GM19238 (cell line): ENCODE measurements at regions not wholly inside any gene's neighbourhood (a gene's known extent, or its start where the extent isn't known, plus 50 kb on each side); places are given as distances from the start of the nearest gene placed in this dataset.

Experiments used
- DNase-seq: peaks from one replicate; pipeline ENCODE4 v3.0.0; 2011; ENCODE audit warnings: low spot score; ENCODE audit not compliant: insufficient read length

- no peak for DNase-seq
Observed at GRCh38 chr17:73783382-73783766, 139.1 kb upstream of the SDK2 start.

GRCh38 chr17:73783945-73784603 lies 139.8 kb upstream of the SDK2 start:
- no peak for DNase-seq

DNA sequence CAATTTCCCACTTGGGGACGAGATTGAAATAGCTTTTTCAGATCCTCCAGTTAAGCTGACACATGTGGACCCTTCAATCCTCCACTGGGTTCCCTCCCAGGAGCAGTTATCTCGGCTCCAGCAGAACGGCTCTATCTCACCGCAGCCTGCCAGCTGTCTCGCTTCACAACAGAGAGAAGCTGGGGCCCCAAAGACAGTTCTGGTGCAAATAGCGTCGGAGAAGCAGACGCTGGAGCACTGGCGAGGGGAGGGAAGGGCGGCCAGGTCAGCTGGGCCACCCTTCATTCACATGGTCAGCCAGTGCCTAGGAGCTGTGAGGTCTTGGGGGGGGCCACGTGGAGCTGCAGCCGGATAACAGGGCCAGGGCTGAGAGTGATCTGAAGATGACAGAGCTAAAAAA lies 141.3 kb upstream of the SDK2 start:
- no peak for DNase-seq

- no peak for DNase-seq
Observed at GRCh38 chr17:73785958-73786743, 141.9 kb upstream of the SDK2 start.

- DNase-seq = no peak
Observed at GRCh38 chr17:73787076-73788059, 143.1 kb upstream of the SDK2 start.

DNA sequence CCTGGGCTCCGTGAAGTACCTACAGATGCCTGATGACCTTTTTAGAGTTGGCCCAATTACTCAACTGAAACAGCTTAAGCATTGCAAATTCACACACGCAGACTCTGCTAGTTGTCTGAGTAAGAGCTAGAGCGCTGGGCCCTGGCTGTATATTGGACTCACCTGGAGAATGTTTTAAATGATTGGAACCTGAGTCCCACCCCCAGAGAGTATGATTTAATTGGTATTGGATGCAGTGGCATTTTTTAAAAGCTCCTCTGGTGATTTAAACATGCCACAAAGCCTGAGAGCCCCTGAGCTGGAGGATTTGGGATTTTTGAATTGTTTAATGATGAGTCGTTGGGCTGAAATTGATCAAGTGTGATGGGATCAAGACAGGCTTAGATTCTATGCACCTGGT lies 143.9 kb upstream of the SDK2 start:
- no peak for DNase-seq

DNA sequence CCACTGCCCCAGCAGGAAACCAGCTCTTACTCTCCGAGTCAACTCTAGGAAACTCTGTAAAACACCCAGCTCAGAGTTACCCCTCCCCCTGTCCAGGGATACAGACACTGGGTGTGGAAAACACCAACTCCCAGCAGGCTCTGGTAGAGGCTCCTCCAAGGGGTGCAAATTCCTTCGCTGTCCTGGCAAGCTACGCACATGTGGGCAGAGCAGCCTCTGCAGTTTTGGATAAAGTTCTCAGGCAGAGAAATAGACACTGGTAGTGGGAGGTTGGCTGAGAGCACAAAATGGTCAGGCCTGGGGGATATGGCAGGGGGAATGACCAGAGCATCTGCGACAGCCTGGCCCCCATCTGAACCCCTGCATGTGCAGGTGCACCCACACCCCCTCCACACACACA lies 146.9 kb upstream of the SDK2 start:
- no peak for DNase-seq

- no peak for DNase-seq
Observed at GRCh38 chr17:73791631-73792030, 147.4 kb upstream of the SDK2 start.

GRCh38 chr17:73792994-73793393 lies 148.7 kb upstream of the SDK2 start:
- DNase-seq = no peak

GRCh38 chr17:73794336-73794735 lies 150.1 kb upstream of the SDK2 start:
- no peak for DNase-seq

DNA sequence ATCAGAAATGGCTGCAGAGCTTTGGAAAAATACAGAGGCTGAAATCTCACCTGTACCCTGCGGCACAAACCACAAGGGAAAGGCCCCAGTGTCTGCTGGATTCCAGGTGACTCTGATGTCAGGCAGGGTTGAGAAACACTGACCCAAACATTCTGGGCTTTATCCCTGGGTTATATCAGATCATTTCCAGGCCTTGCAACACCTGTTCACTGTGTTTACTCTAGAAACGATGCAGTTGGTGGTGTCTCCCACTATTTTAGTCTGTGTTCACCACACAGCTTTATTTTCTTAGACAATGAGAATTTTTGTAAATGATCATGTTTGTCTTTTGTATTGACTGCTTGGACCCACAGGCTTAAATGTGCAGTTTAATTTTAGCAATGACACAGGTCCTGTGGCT lies 151.5 kb upstream of the SDK2 start:
- no peak for DNase-seq

DNA sequence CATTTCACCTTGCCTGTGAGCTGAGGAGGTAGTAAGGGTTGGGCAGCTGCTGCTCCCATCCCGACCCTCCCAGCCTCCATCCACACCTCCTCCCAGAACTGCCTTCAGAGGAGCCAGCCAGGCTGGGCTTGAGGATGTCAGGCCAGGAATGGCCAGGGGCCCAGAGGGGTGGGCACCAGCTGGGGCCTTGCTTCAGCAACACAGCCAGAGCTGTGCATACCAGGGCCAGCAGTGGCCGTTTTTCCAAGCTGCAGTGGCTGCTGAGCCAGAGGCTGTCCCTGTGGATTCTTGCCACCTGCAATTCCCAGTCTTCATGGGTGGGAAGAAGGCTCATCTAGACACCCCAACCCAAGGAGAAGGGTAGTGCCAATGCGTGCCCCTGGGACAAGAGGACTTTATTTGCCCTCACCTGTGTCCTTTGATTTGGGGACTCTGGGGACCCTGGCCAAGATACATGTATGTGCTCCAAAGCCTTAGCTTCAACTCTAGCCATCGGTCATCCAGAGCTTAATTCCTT lies 153.4 kb upstream of the SDK2 start:
- DNase-seq = no peak

- DNase-seq = no peak
Observed at GRCh38 chr17:73798111-73798748, 154.0 kb upstream of the SDK2 start.

- DNase-seq = no peak
Observed at GRCh38 chr17:73799096-73799495, 154.9 kb upstream of the SDK2 start.

- no peak for DNase-seq
Observed at GRCh38 chr17:73799781-73800627, 155.8 kb upstream of the SDK2 start.

DNA sequence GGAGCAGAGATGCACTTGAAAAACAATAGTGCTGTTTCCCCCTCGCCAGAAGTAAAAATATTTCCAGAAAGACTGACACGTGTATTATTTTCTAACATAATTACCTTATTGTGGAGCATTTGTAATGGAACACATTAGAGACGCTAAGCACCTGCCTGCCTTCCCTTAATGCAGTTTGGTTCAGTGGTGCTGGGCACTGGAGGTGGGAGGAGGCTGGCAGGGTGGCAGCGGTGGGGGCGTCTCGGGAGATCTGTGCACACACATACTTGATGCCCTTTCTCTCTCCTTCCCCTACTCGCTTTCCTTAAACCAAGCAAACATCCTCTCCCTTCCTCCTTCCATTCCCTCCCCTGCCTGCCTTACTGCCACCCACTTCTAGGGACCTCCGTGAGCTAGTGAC lies 156.6 kb upstream of the SDK2 start:
- no peak for DNase-seq

DNA sequence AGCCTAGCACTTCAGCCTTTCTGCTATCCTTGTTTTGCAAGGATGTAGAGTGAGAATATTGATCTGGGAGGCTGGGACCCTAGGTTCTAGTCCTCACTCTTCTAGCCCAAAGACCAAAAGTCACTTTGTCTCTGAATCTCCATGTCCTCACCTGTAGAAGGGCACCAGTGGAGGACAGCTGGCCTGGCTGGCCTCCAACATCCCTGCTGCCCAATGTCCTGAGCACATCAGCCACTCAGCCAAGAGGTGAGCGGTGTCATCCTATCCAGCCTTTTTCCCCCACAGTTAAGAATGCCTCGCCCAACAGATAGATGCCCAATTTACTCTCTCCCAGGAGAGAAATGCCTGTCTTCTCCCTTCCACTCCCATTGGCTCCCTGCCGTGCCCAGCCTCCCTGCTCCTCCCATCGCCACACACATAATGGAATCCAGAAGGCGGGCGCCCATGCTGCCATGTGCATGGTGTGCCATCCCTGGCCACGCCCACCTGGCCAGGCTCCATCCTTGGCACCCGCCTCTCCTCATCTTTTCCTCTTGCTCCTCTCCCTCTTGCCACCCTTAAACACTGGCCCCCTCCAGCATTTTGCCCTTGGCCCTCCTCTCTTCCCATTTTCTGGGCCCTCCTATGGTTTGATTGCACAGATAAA lies 157.3 kb upstream of the SDK2 start:
- DNase-seq = no peak

GRCh38 chr17:73802314-73802713 lies 158.1 kb upstream of the SDK2 start:
- no peak for DNase-seq

- no peak for DNase-seq
Observed at GRCh38 chr17:73802871-73803270, 158.6 kb upstream of the SDK2 start.

GRCh38 chr17:73803964-73804435 lies 159.8 kb upstream of the SDK2 start:
- no peak for DNase-seq
